ENCODE measurements at regions not wholly inside any gene's neighbourhood (a gene's known extent, or its start where the extent isn't known, plus 50 kb on each side); places are given as distances from the start of the nearest gene placed in this dataset.
A peak's percentile ranks its signal among the peaks of the same experiment; 100 is the strongest.

GRCh38 chr2:136242687-136243277, 124.8 kb upstream of the CXCR4 start:
- peak; percentile 67 for DNase-seq (ENCODE audit: low spot score)

DNA sequence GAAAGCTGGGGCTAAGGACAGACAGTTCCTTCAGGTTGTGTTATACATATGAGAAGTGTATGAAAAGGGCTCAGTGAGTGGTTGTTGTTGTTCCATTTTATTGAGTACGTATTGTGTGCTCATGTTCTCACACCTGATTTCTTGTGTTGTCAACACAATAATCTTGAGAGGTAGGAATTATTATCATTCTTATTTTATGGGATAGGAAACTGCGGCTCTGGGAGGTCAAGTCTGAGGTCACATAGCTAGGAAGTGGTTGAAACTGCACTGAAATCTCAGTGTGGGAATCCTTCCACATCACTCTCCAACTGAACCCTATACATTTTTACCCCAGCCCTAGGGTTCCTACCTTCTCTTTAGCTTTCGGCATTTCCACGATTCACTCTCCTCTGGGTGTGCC, 124.2 kb upstream of the CXCR4 start:
- DNase-seq (ENCODE audit: low spot score): no peak

DNA sequence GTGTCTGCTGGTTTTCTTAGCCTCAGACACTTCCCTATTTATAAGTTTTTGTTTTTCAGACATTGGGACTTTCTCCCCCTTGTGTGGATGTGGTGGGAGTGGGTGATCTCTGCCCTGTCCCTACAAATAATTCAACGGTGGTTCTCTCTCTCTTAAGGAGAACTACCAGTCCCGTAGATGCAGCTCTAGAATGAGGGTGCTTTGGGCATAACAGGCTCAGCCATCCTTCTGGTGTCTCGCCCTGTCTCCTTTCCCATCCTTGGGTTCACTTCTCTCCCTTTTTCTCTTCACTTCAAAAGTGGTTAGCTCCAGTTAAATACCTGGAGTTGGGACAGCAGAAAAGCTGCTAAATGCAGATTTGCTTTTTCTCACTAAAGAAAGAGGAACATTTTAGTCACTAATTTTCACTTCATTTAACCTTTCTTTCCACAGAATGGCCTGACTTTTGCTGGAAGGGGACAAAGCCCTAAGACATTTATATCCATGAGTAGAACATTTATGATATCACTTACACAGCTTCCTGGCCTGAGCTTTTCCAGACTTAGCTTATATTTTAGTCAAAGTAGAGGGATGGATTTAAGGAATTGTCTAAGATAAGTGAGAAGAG, 121.2 kb upstream of the CXCR4 start:
- DNase-seq (ENCODE audit: low spot score): no peak

DNA sequence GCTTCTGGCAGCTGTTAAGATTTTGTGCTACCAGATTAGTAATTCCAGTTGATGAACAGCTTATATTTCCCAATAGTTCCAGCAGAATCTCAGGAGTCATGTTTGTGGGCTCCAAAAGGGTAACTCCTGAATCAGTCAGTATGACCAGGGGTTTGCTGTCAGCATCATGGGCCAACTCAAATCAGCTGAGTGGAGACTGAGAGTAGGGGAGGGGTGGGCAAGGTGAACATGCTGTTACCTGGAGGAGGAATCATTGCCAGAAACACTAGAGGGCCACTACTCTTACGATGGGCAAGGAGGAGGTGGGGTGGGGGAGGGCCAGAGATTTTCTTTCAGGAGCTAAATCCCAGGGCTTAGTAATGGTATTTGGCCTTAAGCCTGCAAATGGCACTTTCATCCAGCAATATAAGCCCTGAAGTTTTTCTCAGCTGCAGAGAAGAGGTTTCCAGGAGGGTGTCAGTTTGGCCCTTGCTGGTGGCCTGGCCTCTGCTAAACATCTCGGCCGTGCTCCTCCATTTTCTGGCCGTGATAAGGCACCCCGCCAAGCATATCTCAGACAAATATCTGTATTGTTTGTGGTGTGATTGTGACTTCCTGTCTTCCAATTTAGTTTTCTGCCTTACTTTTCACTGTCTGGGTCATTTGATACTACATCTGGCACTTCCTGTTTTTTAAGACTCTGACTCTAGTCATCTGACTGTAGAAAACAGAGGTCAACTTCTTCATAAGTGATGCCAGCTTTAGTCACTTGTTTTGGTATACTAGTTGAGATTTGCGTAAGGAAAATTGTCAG, 120.5 kb upstream of the CXCR4 start:
- DNase-seq (ENCODE audit: low spot score): peak; percentile 82

DNA sequence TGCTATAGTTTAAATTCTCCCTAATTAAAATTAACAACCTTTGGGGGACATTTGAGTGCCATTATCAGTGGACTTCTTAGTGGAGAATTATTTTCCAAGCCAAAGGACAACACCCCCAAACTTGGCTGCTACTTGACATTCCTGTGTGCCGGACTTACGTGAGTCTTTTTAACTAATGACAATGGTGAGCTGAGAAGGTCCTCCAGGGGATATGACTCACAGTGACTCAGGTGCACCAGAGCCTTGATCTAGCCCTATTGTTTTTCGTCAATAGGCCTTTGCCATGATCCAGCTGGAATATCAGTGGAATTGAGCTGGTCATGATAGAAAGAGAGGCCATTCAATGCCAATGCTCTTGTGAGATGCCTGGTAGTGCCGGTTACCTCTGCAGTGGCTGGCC, 118.1 kb upstream of the CXCR4 start:
- DNase-seq (ENCODE audit: low spot score): no peak

GRCh38 chr2:136235546-136235945, 117.6 kb upstream of the CXCR4 start:
- no peak for DNase-seq (ENCODE audit: low spot score)

DNA sequence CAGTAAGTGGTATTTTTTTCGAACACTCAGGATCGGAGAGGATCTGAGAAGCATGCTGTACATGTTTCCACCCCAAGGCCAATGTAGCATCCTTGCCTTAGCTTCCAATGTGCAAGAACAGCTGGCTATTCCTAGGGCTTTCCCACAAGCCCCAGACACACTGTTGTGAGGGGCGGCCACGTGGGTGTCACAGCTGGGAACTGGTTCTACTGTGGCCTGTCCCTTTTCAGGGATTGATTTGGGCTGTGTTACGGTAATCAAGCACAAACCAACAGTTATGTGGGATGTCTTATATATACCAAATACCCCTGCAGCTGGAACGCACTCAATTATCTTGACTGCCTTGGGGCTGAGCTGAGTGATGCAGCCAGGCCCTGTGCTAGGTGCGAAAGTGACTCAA, 116.3 kb upstream of the CXCR4 start:
- no peak for DNase-seq (ENCODE audit: low spot score)

GRCh38 chr2:136233298-136233697, 115.3 kb upstream of the CXCR4 start:
- no peak for DNase-seq (ENCODE audit: low spot score)

DNA sequence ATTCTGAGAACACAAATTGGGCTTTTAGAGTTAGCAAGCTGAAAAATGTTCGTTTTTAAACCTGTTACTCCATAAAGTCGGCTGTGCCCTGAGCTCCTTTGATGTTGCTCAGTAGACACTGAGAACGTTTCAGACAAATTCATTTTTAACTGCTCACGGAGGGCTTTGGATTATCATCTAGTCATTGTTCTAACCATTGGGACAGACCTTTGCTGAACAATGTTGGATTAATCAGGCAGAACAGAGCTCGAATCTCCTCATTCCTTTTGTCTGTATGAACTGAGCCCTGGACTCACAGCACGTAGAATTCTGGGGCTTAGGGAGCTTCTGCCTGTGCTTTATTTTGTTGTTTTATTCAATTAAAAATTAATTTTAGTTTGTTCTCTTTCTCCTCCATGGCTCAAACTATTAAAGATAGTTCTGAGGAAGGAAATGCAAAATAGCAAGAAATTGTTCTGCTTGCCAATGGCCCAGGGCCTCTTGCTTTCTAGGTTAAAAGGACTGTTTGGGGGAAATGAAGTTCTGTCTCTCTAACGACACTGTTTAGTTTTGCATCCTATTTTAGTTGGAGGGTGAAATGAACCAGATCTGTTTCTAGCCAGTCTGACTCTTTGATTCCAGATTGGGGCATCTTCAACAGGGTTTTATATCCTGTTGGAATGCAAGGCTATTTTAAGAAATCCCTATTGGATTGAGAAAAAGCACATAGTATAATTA, 114.7 kb upstream of the CXCR4 start:
- no peak for DNase-seq (ENCODE audit: low spot score)

- DNase-seq (ENCODE audit: low spot score): no peak
These were observed 112.5 kb upstream of the CXCR4 start for GRCh38 chr2:136230464-136230863.

DNA sequence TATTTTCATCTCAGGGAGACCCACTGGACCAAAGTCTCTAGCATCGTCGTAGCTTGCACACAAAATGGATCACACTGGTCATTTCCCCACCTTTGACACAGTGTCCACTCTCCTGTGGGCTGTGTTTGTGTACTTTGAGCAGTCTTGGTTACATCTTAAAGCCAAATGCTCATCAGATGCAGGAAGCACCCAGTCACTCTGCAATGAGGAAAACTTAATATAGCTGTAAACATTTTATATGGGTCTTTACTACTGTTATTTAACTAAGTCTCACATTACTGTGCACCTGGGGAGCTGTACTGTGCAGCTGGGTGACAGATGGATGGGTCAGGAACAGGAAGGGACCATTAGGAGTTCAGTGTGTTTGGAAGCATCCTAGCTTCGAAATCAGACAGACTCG, 109.0 kb upstream of the CXCR4 start:
- DNase-seq (ENCODE audit: low spot score): no peak

DNA sequence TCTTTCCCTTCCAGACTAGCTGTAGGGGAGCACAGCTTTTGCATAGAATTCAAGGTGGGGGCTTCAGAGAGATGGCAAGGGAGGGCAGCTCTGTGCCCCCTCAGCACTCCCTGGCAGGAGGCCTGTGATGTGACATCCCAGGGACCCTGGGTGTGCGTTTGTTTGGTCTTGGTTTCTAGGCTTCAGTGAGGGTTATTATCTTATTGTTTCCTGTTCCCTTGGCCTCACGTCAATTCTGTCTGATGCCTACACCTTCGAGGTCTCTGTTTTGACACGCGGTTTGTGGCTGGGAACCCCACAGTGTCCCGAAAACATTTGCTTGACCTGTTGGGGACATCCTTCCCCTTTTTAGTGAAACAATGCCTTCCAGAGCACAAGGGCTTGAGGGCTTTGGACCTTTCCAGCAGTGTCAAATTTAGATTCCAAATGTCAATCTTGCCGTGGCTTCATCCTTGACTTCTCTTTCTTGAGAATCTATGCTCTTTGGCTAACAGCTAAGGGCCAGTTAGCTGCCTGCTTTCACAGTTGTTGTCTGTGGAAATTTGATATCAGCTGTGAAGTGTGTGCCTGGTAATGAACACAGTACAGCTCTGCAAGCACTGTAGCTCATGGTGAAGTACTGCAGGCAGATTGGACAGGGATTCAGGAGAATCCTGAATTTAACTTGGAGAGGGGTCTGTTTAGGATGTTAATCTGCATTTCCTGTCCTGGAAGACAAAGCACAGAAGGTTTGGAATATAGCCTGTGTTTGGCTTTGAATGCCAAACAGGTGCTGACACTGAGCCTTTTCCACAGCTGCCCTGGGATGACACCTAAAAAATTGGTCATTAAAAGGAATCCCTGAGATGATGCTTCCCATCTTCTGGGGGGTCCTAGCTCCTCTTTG, 108.2 kb upstream of the CXCR4 start:
- peak; percentile 36 for DNase-seq (ENCODE audit: low spot score)

GRCh38 chr2:136223274-136223673, 105.3 kb upstream of the CXCR4 start:
- no peak for DNase-seq (ENCODE audit: low spot score)

DNA sequence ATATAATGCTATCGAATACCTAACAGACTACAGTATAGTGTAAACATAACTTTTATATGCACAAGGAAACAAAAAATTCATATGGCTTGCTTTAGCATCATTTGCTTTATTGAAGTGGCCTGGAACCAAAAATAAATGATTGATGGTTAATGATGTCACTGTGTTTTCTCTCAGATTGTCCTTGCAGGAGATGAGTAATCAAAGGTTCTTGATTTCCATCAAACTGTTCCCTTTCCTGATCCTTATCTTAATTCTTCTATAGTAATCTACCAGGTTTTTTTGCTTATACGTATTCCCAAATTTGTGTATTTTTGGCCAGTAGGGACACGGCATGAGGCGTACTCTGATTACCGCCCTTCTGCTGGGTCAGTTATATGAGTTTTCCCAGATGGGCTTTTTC, 104.9 kb upstream of the CXCR4 start:
- DNase-seq (ENCODE audit: low spot score): no peak

- DNase-seq (ENCODE audit: low spot score): no peak
These were observed 103.1 kb upstream of the CXCR4 start for GRCh38 chr2:136221026-136221425.

DNA sequence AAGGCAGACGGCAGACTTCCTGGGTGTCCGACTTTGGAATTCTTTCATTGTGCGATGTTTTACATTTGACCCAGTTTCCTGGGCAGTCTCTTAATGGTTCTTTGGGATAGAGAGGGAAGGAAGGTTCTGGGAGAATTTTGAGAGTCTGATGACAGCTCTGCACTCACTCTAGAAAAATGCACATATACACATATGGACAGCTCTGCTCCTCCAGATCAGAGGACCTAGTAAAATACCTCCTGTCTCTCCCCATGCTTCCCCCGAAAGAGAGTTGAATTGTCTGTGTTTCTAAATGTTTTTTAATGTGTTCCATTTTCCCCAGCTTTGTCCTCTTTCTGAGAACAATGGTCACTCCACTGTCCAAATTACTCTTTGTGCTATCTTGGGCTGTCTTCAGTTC, 102.0 kb upstream of the CXCR4 start:
- DNase-seq (ENCODE audit: low spot score): no peak

DNA sequence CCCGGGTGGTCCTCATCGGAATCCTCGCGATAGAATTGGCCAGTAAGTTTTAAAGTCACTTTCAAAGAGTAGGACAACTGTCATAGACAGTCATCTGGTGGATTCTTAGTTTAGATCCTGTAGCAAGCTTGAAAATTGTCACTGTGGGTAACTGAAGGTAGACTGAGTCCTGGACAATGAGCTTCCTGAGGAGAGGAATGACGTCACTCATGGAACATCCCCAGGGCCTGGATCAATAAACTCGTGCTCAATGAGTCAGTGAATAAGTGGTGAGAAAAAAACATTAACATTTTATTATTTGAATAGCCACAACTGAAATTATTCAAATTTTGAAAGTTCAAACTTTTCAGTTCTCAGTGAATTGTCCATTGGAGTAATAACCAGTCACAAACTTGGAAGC, 101.4 kb upstream of the CXCR4 start:
- DNase-seq (ENCODE audit: low spot score): no peak

DNA sequence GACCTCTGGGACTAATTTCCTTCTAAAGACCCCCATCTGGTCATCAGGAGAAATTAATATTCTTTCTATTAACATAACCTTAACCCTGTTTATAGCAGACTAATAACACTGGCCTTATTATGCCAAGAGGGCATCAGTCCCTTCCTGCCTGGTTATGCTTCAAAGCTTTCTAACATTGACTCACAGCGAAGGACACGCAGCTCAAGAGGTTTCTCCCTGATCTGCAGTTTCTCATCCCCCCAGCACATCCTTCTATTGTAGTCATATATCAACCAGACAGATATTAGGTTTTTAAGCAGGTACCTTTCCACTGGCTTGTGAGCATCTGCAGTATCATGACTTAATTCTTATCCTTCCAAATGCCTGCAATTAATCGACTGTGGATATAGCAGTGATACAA, 100.0 kb upstream of the CXCR4 start:
- no peak for DNase-seq (ENCODE audit: low spot score)

DNA sequence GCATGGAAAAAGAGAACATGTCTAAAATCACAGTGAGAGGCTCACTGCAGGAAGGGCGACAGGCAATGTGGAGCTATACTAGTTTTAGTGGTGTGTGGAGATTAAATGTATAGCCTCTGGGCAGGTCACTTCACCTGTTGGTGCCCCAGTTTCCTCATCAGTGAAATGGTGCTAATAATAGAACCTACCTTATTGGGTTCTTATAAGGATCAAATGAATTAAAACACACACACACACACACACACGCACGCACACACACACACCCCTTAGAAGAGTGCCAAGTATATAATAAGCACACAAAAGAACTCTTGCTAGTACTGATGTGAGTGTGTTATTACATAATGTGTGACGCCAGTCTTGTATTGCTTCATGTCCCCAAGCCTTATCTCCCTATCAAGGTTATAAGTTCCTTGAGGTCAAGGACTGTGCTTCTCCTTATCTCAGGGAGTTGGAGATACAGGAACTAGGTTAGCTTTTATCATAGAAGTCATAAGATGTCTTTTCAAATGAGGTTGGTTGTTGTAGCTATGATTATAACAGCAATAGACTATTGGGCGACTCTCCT, 98.0 kb upstream of the CXCR4 start:
- no peak for DNase-seq (ENCODE audit: low spot score)

DNA sequence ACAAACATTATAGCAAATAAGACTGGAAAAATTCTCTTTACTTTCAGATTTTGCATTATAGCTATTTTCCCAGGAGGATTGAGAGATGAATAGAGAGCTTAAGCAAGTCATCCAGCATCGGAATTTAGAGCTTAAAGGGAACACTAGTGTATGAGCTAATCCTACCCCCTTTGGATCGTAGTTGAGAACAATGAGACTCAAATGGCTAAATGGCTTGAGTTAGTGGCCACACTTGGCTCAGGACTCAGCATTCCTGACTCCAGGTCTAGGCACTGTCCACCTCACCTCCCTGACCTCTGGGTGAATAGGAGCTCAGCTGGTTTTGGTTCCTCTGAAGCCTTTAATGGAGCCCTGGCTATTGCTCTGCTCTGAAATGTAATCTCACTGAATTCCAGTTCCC, 97.5 kb upstream of the CXCR4 start:
- no peak for DNase-seq (ENCODE audit: low spot score)

Data from CD4-positive, alpha-beta T cell treated with Interleukin-2 at 100 ng/mL for 4 hours (primary cell).